OCI-LY7 (cell line): ENCODE measurements at regions not wholly inside any gene's neighbourhood (a gene's known extent, or its start where the extent isn't known, plus 50 kb on each side); places are given as distances from the start of the nearest gene placed in this dataset.

ENCODE experiments used
- EZH2phosphoT487 ChIP-seq: fragments of 200-600 bp; sonication (generic); IDR thresholded peaks from 2 replicates; pipeline ENCODE4 v1.6.1; 2018; ENCODE audit warnings: low read depth, borderline replicate concordance, mild to moderate bottlenecking, mixed run types, antibody characterized with exemption, low read length, moderate library complexity, mixed read lengths
- TF ChIP-seq, protein P1 (sequence below): fragments of 200-600 bp; sonication (generic); conservative IDR thresholded peaks from 2 replicates; pipeline ENCODE4 v1.5.1; 2014; ENCODE audit warnings: mild to moderate bottlenecking, antibody characterized with exemption, low read length, moderate library complexity, mixed read lengths

- TF ChIP-seq, protein P1, sequence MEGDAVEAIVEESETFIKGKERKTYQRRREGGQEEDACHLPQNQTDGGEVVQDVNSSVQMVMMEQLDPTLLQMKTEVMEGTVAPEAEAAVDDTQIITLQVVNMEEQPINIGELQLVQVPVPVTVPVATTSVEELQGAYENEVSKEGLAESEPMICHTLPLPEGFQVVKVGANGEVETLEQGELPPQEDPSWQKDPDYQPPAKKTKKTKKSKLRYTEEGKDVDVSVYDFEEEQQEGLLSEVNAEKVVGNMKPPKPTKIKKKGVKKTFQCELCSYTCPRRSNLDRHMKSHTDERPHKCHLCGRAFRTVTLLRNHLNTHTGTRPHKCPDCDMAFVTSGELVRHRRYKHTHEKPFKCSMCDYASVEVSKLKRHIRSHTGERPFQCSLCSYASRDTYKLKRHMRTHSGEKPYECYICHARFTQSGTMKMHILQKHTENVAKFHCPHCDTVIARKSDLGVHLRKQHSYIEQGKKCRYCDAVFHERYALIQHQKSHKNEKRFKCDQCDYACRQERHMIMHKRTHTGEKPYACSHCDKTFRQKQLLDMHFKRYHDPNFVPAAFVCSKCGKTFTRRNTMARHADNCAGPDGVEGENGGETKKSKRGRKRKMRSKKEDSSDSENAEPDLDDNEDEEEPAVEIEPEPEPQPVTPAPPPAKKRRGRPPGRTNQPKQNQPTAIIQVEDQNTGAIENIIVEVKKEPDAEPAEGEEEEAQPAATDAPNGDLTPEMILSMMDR: no peak
- no peak for TF ChIP-seq EZH2phosphoT487
Observed at GRCh38 chr16:35692824-35693223, 2233.4 kb downstream of the TP53TG3F start.
